ENCODE measurements at regions not wholly inside any gene's neighbourhood (a gene's known extent, or its start where the extent isn't known, plus 50 kb on each side); places are given as distances from the start of the nearest gene placed in this dataset.

- intact Hi-C loops (cut with DNase I) = no loop called here
- Histone ChIP-seq H3K36me3 (no peaks in the 10 kb centered on the region), H3K9me3 (no peaks in the 10 kb centered on the region), H3K4me1 (no peaks in the 10 kb centered on the region), H3K4me3 (replicated peaks in 1 of 3) (no peak overlapping the region), H3K27me3 (no peaks in the 10 kb centered on the region), H3K27ac (no peak overlapping the region)
- DNase-seq = no peak
- WGBS, 2 donors = 58 to 63% methylated on average over 1 of the region's 1 CpG
- TF ChIP-seq, protein P1, sequence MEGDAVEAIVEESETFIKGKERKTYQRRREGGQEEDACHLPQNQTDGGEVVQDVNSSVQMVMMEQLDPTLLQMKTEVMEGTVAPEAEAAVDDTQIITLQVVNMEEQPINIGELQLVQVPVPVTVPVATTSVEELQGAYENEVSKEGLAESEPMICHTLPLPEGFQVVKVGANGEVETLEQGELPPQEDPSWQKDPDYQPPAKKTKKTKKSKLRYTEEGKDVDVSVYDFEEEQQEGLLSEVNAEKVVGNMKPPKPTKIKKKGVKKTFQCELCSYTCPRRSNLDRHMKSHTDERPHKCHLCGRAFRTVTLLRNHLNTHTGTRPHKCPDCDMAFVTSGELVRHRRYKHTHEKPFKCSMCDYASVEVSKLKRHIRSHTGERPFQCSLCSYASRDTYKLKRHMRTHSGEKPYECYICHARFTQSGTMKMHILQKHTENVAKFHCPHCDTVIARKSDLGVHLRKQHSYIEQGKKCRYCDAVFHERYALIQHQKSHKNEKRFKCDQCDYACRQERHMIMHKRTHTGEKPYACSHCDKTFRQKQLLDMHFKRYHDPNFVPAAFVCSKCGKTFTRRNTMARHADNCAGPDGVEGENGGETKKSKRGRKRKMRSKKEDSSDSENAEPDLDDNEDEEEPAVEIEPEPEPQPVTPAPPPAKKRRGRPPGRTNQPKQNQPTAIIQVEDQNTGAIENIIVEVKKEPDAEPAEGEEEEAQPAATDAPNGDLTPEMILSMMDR (IDR thresholded peaks at IDR 0.05) = no peak
- TF ChIP-seq POLR2A (IDR thresholded peaks at IDR 0.05) = no peak
Observed at GRCh38 chr7:84271543-84271942, 77.0 kb upstream of the SEMA3A start.

GRCh38 chr7:84264396-84264795 lies 69.8 kb upstream of the SEMA3A start:
- no peak overlapping the region for H3K4me3 ChIP-seq (replicated peaks in 1 of 3)
- H3K4me1 ChIP-seq = no peaks in the 10 kb centered on the region
- no peak for TF ChIP-seq POLR2A (IDR thresholded peaks at IDR 0.05)
- TF ChIP-seq, protein P1 (IDR thresholded peaks at IDR 0.05) = no peak
- no peaks in the 10 kb centered on the region for H3K36me3 ChIP-seq
- H3K27ac ChIP-seq = no peak overlapping the region
- H3K27me3 ChIP-seq = no peaks in the 10 kb centered on the region
- intact Hi-C loops (cut with DNase I) = no loop called here
- DNase-seq = no peak
- no peaks in the 10 kb centered on the region for H3K9me3 ChIP-seq
- 73 to 84% methylated on average over 2 of the region's 2 CpGs for WGBS, 2 donors

- Histone ChIP-seq H3K4me1 (no peaks in the 10 kb centered on the region), H3K27ac (no peak overlapping the region), H3K4me3 (replicated peaks in 1 of 3) (no peak overlapping the region), H3K9me3 (no peaks in the 10 kb centered on the region), H3K36me3 (no peaks in the 10 kb centered on the region), H3K27me3 (no peaks in the 10 kb centered on the region)
- TF ChIP-seq, protein P1 (IDR thresholded peaks at IDR 0.05) = no peak
- TF ChIP-seq POLR2A (IDR thresholded peaks at IDR 0.05) = no peak
- WGBS, 2 donors = 92 to 95% methylated on average over 2 of the region's 2 CpGs
- DNase-seq = no peak
- intact Hi-C loops (cut with DNase I) = no loop called here
Observed at GRCh38 chr7:84263106-84263505, 68.5 kb upstream of the SEMA3A start.

GRCh38 chr7:84261509-84261908 lies 66.9 kb upstream of the SEMA3A start:
- Histone ChIP-seq H3K27me3 (no peaks in the 10 kb centered on the region), H3K4me1 (no peaks in the 10 kb centered on the region), H3K4me3 (replicated peaks in 1 of 3) (no peak overlapping the region), H3K9me3 (no peaks in the 10 kb centered on the region), H3K36me3 (no peaks in the 10 kb centered on the region), H3K27ac (no peak overlapping the region)
- TF ChIP-seq POLR2A (IDR thresholded peaks at IDR 0.05) = no peak
- TF ChIP-seq, protein P1 (IDR thresholded peaks at IDR 0.05) = no peak
- peak; percentile 26 to 81 for DNase-seq
- intact Hi-C loops (cut with DNase I) = no loop called here
- 46 to 74% methylated on average over 2 to 4 of the region's 4 CpGs for WGBS, 2 donors

DNA sequence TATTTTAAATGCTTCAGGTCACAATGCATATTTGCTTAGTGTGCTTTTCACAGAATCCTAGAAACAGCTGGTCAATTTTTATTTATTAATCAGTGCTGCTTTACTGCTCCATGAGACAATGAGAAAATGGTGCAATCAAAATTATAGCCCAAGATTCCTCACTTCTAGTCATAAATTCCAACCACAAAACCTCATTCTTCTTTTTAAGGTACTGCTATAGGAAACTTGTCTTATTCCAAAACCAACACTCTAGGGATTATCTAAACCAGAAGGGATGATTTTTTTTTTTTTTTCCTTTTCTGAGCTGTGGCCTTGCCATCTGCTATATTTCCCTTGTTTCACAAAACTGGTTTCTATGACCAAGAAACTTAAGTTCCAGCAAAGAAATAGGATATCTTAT lies 64.0 kb upstream of the SEMA3A start:
- no peak overlapping the region for H3K4me3 ChIP-seq (replicated peaks in 1 of 3)
- no peak overlapping the region for H3K27ac ChIP-seq
- H3K36me3 ChIP-seq = no peaks in the 10 kb centered on the region
- no peaks in the 10 kb centered on the region for H3K4me1 ChIP-seq
- DNase-seq = no peak
- no peaks in the 10 kb centered on the region for H3K27me3 ChIP-seq
- intact Hi-C loops (cut with DNase I) = no loop called here
- TF ChIP-seq, protein P1 (IDR thresholded peaks at IDR 0.05) = no peak
- TF ChIP-seq POLR2A (IDR thresholded peaks at IDR 0.05) = no peak
- no peaks in the 10 kb centered on the region for H3K9me3 ChIP-seq

Data from thyroid gland (tissue), 4 donors.